ENCODE measurements at regions not wholly inside any gene's neighbourhood (a gene's known extent, or its start where the extent isn't known, plus 50 kb on each side); places are given as distances from the start of the nearest gene placed in this dataset.

- TF ChIP-seq CTCF (IDR thresholded peaks at IDR 0.05; ENCODE audit: insufficient read depth in 1 of 2, low read depth in 1 of 2, low read length in 1 of 2, severe bottlenecking in 1 of 2, unreplicated experiment in 1 of 2), result no peak
- no peak for DNase-seq
- H3K36me3 Mint-ChIP-seq (ENCODE audit: insufficient read depth, unreplicated experiment), result no peaks in the 10 kb centered on the region
- CTCF ChIA-PET, result no interaction called here
- Histone ChIP-seq H3K9me3 (no peaks in the 10 kb centered on the region), H3K27me3 (replicated peaks; ENCODE audit: control insufficient read depth, insufficient read depth, low read length) (no peaks in the 10 kb centered on the region), H3K36me3 (ENCODE audit: control insufficient read depth, insufficient read depth, low read length) (no peaks in the 10 kb centered on the region), H3K4me1 (no peaks in the 10 kb centered on the region), H3K4me3 (ENCODE audit: low read depth, low read length) (no peak overlapping the region)
- no peaks in the 10 kb centered on the region for H3K27me3 Mint-ChIP-seq (ENCODE audit: insufficient read depth, unreplicated experiment)
- no peaks in the 10 kb centered on the region for H3K4me1 Mint-ChIP-seq (ENCODE audit: low read depth, unreplicated experiment)
- intact Hi-C loops (cut with micrococcal nuclease; ENCODE audit: unreplicated experiment), result no loop called here
- no peak overlapping the region for H3K4me3 Mint-ChIP-seq (ENCODE audit: unreplicated experiment)
- POLR2A ChIA-PET, result no interaction called here
- no peak overlapping the region for H3K27ac Mint-ChIP-seq (ENCODE audit: unreplicated experiment)
- no peaks in the 10 kb centered on the region for H3K9me3 Mint-ChIP-seq (ENCODE audit: unreplicated experiment)
- no TSS peak for BruUV-seq (replicated peaks)
Measured at GRCh38 chr2:212713681-212714080, 175.1 kb upstream of the ERBB4 start.

DNA sequence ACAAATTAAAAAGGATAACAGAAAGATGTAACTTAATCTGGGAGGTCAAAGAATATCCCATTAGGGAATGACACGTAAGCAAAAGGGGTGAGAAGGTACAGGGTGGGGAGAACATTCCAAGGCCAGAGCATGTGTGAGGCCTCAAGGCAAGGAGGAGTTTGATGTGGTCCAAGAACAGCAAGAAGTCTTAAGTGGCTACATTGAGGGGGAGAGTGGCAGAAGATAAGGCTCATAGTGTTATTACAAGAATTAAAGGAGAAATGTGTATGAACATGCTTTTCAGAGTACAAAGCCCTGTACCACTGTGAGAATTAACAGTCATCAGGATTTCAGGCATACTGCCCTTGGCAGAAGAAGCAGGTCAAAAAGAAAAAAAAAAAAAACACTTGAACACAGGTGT, 174.4 kb upstream of the ERBB4 start:
- no peaks in the 10 kb centered on the region for H3K27me3 Mint-ChIP-seq (ENCODE audit: insufficient read depth, unreplicated experiment)
- H3K27ac Mint-ChIP-seq (ENCODE audit: unreplicated experiment), result no peak overlapping the region
- Histone ChIP-seq H3K36me3 (ENCODE audit: control insufficient read depth, insufficient read depth, low read length) (no peaks in the 10 kb centered on the region), H3K4me3 (ENCODE audit: low read depth, low read length) (no peak overlapping the region), H3K4me1 (no peaks in the 10 kb centered on the region), H3K9me3 (no peaks in the 10 kb centered on the region), H3K27me3 (replicated peaks; ENCODE audit: control insufficient read depth, insufficient read depth, low read length) (no peaks in the 10 kb centered on the region)
- POLR2A ChIA-PET, result no interaction called here
- no peak for TF ChIP-seq CTCF (IDR thresholded peaks at IDR 0.05; ENCODE audit: insufficient read depth in 1 of 2, low read depth in 1 of 2, low read length in 1 of 2, severe bottlenecking in 1 of 2, unreplicated experiment in 1 of 2)
- CTCF ChIA-PET, result no interaction called here
- intact Hi-C loops (cut with micrococcal nuclease; ENCODE audit: unreplicated experiment), result no loop called here
- H3K9me3 Mint-ChIP-seq (ENCODE audit: unreplicated experiment), result no peaks in the 10 kb centered on the region
- H3K4me3 Mint-ChIP-seq (ENCODE audit: unreplicated experiment), result no peak overlapping the region
- H3K36me3 Mint-ChIP-seq (ENCODE audit: insufficient read depth, unreplicated experiment), result no peaks in the 10 kb centered on the region
- BruUV-seq (replicated peaks), result no TSS peak
- no peak for DNase-seq
- no peaks in the 10 kb centered on the region for H3K4me1 Mint-ChIP-seq (ENCODE audit: low read depth, unreplicated experiment)

DNA sequence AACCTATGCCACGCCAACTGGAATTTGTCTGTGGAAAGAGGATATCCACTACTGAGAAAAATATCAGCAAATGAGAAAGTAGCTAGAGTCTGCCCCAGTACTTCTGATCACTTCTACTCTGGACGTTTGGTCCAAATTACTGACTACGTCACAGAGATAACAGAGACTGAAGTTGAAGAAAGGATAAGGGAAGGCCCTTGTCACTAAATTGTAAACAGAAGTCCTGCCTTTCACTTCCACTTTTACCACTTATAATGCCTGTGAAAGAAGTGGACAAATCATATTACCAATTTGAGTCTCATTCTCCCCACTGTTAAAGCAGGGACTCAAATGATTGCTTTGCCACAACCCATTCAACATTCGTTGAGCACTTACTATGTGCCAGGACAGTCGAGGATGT, 173.9 kb upstream of the ERBB4 start:
- Histone ChIP-seq H3K9me3 (no peaks in the 10 kb centered on the region), H3K36me3 (ENCODE audit: control insufficient read depth, insufficient read depth, low read length) (no peaks in the 10 kb centered on the region), H3K27me3 (replicated peaks; ENCODE audit: control insufficient read depth, insufficient read depth, low read length) (no peaks in the 10 kb centered on the region), H3K4me3 (ENCODE audit: low read depth, low read length) (no peak overlapping the region), H3K4me1 (no peaks in the 10 kb centered on the region)
- no peaks in the 10 kb centered on the region for H3K4me1 Mint-ChIP-seq (ENCODE audit: low read depth, unreplicated experiment)
- intact Hi-C loops (cut with micrococcal nuclease; ENCODE audit: unreplicated experiment), result no loop called here
- TF ChIP-seq CTCF (IDR thresholded peaks at IDR 0.05; ENCODE audit: insufficient read depth in 1 of 2, low read depth in 1 of 2, low read length in 1 of 2, severe bottlenecking in 1 of 2, unreplicated experiment in 1 of 2), result no peak
- no peak for DNase-seq
- no TSS peak for BruUV-seq (replicated peaks)
- H3K36me3 Mint-ChIP-seq (ENCODE audit: insufficient read depth, unreplicated experiment), result no peaks in the 10 kb centered on the region
- no peaks in the 10 kb centered on the region for H3K27me3 Mint-ChIP-seq (ENCODE audit: insufficient read depth, unreplicated experiment)
- CTCF ChIA-PET, result no interaction called here
- POLR2A ChIA-PET, result no interaction called here
- H3K9me3 Mint-ChIP-seq (ENCODE audit: unreplicated experiment), result no peaks in the 10 kb centered on the region
- H3K4me3 Mint-ChIP-seq (ENCODE audit: unreplicated experiment), result no peak overlapping the region
- no peak overlapping the region for H3K27ac Mint-ChIP-seq (ENCODE audit: unreplicated experiment)

Measured in Caco-2 (cell line).